ENCODE measurements at regions not wholly inside any gene's neighbourhood (a gene's known extent, or its start where the extent isn't known, plus 50 kb on each side); places are given as distances from the start of the nearest gene placed in this dataset.

- TF ChIP-seq, protein P1, sequence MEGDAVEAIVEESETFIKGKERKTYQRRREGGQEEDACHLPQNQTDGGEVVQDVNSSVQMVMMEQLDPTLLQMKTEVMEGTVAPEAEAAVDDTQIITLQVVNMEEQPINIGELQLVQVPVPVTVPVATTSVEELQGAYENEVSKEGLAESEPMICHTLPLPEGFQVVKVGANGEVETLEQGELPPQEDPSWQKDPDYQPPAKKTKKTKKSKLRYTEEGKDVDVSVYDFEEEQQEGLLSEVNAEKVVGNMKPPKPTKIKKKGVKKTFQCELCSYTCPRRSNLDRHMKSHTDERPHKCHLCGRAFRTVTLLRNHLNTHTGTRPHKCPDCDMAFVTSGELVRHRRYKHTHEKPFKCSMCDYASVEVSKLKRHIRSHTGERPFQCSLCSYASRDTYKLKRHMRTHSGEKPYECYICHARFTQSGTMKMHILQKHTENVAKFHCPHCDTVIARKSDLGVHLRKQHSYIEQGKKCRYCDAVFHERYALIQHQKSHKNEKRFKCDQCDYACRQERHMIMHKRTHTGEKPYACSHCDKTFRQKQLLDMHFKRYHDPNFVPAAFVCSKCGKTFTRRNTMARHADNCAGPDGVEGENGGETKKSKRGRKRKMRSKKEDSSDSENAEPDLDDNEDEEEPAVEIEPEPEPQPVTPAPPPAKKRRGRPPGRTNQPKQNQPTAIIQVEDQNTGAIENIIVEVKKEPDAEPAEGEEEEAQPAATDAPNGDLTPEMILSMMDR (IDR thresholded peaks at IDR 0.05; ENCODE audit: insufficient read depth, low read length, poor library complexity, severe bottlenecking), result no peak
- no peak for TF ChIP-seq EZH2phosphoT487 (conservative IDR thresholded peaks at IDR 0.05; ENCODE audit: low read length)
Measured at GRCh38 chr5:158013303-158013702, 154.4 kb upstream of the CLINT1 start.

Data from SU-DHL-6 (cell line).